Lower leg skin (tissue), 4 donors: ENCODE measurements at regions not wholly inside any gene's neighbourhood (a gene's known extent, or its start where the extent isn't known, plus 50 kb on each side); places are given as distances from the start of the nearest gene placed in this dataset.

Source experiments
- DNase-seq, 2 donors: peaks; one replicate each; pipeline ENCODE4 v3.0.0-alpha.2; 2019; ENCODE audit warnings: low spot score in 2 of 2
- H3K4me3 ChIP-seq: fragments of 200-600 bp; sonication (generic); 2 replicates; pipeline ENCODE4 v1.5.1; 2017; ENCODE audit warnings: mild to moderate bottlenecking, low read depth; ENCODE audit not compliant: poor library complexity, severe bottlenecking
- CTCF ChIP-seq, 3 donors: fragments of 450-650 bp; IDR thresholded peaks; one replicate each; pipeline ENCODE4 v1.5.1; 2016; ENCODE audit warnings: antibody characterized with exemption in 3 of 3, mild to moderate bottlenecking in 3 of 3, moderate library complexity in 2 of 3
- POLR2A ChIP-seq, 2 donors: fragments of 450-650 bp; IDR thresholded peaks; one replicate each; pipeline ENCODE4 v1.6.1; 2016 to 2017; ENCODE audit warnings: antibody characterized with exemption in 2 of 2, mild to moderate bottlenecking in 1 of 2, moderate library complexity in 1 of 2
- WGBS, 2 donors: methylation state at CpG; one replicate each; pipeline ENCODE4 v1.1.5; 2018; 5-methylcytosine and 5-hydroxymethylcytosine counted together
- intact Hi-C: fragments of 100-400 bp; cut with DNase I; formaldehyde crosslinking; loops from one replicate; pipeline ENCODE4 v1.15.0; 2023; ENCODE audit warnings: low total_unique reads

DNA sequence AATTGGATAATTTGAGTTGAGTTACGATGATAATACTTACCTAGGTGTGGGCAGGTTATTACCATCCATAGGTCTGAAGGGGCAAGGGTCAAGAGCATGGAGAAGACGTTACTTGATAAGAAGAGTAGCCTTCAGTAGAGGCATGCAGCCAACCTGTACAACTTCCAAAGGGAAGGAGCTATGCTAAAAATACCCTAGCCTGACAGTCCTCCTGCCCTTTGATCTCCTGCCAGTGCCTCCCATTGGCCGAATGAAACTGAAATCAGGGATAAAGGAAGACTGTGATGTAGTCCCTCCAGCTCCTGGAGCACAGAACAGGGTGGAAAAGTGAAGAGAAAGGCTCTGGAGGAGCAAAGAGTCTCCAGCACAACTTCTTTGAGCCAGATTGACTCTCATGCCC is 487.4 kb downstream of the ADCYAP1 start:
- no peak overlapping the region for H3K4me3 ChIP-seq
- 36 to 45% methylated on average over 3 of the region's 3 CpGs for WGBS, 2 donors
- no peak for TF ChIP-seq CTCF (IDR thresholded peaks at IDR 0.05)
- no peak for TF ChIP-seq POLR2A (IDR thresholded peaks at IDR 0.05)
- intact Hi-C loops, result no loop called here
- no peak for DNase-seq

DNA sequence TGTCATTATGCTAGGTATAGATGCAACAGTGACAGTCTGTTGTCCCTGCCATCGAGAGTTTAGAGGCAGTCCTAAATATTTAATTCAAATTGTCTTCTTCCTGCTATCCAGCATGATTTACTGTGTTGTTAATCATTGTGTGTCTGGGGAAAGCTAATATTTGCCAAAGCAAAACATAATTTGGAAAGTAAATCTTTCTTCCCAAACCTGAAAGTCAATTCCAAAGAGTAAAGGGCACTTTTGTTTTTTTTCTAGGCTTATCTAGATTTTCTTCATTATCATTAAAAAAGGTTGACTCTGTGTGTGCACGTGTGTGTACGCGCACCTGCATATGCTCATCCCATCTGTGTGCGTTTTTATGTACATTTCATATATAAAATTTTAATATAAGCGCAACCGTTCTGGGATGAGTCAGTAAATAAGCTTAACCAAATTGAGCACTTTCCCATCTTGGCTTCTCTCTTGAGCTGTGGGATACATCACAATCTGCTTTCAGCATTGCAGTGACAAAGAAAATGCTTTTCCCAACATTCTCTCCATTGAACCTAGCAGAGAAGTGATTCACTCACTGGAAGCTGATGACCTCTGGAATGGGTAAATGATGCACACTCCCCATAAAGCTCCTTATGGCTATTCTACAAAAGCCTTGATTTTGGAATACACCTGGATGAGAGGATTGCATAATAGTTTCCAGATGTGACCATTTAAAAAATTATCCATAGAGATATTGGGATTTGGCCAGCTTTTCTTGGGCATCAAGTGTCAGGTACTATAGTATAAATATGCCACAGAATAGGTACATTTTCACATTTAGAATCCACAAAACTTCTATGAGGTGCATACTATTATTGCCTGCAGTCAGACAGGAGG is 488.4 kb downstream of the ADCYAP1 start:
- TF ChIP-seq POLR2A (IDR thresholded peaks at IDR 0.05) (no peak), CTCF (IDR thresholded peaks at IDR 0.05) (no peak)
- WGBS, 2 donors, result 77% methylated on average over 7 of the region's 7 CpGs
- intact Hi-C loops, result no loop called here
- DNase-seq, result no peak
- no peak overlapping the region for H3K4me3 ChIP-seq

DNA sequence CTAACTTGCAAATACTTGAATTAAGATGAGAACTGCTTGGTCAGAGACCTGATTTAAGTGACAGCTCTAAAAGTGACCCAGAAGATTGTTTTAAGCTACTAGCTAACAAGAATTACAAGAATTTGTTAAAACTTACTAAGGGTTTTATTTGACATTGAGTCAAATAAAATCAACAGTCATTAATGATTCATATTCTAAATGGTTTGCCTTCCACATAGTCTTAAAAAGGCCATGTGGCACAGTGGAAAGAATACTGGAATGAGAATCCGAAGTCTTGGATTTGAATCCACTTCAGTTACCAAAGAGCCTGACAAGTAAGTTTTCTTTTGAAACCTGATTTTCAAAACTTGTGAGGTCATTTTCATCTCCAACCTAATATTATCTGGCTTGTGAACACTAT is 489.3 kb downstream of the ADCYAP1 start:
- TF ChIP-seq POLR2A (IDR thresholded peaks at IDR 0.05), result no peak
- no peak for TF ChIP-seq CTCF (IDR thresholded peaks at IDR 0.05)
- WGBS, 2 donors, result 77 to 88% methylated on average over 1 of the region's 1 CpG
- intact Hi-C loops, result no loop called here
- DNase-seq, result no peak
- H3K4me3 ChIP-seq, result no peak overlapping the region

DNA sequence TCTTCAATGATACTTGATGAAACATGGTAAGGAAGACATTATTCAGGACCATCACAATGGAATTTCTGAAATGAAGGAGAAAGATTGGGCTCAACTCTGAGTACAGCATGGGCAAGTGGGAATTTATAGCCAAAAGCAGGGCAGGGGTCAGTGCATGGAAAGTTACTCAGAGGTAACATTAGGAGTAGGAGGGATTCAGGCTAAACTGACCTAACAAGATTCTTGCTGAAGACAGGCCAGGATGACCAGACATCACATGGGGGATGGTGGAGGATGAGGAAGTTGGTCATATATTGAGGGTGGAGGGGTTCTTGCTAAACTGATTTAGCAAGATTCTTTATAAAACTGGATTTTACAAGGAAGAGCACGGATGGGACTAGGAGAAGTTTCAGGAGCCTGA is 489.8 kb downstream of the ADCYAP1 start:
- DNase-seq, result no peak
- no peak overlapping the region for H3K4me3 ChIP-seq
- TF ChIP-seq CTCF (IDR thresholded peaks at IDR 0.05) (no peak), POLR2A (IDR thresholded peaks at IDR 0.05) (no peak)
- intact Hi-C loops, result no loop called here
- 84 to 86% methylated on average over 1 of the region's 1 CpG for WGBS, 2 donors

DNA sequence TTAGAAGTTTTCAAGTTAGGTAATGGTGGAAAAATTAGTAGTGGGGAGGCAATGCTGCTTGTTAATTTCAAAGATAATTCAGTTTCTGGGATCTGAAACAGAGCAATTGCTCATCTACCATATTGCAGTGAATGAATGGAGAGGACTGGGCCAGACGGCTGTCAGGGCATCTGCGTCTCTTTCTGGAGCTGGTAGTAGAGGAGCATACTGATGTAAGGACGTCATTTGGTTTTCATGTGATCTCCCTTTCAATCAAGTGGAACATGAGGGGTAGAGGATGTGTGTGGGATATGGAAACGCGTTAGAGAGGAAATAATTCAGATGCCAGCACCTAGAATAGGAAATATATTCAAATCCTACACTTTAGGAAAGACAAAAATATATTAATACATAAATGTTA is 490.3 kb downstream of the ADCYAP1 start:
- 63 to 65% methylated on average over 5 of the region's 5 CpGs for WGBS, 2 donors
- intact Hi-C loops, result no loop called here

More for the DNA sequence above, 490.3 kb downstream of the ADCYAP1 start:
- no peak for TF ChIP-seq CTCF (IDR thresholded peaks at IDR 0.05)
- TF ChIP-seq POLR2A (IDR thresholded peaks at IDR 0.05), result no peak
- no peak for DNase-seq
- no peak overlapping the region for H3K4me3 ChIP-seq
